ENCODE measurements at regions not wholly inside any gene's neighbourhood (a gene's known extent, or its start where the extent isn't known, plus 50 kb on each side); places are given as distances from the start of the nearest gene placed in this dataset.

- Mint-ChIP-seq H3K4me3 (ENCODE audit: unreplicated experiment) (no peak overlapping the region), H3K9me3 (ENCODE audit: low read depth) (no peaks in the 10 kb centered on the region), H3K36me3 (ENCODE audit: low read depth) (no peaks in the 10 kb centered on the region), H3K4me1 (ENCODE audit: low read depth) (peaks cover 13% of the 10 kb centered on the region), H3K27me3 (ENCODE audit: low read depth) (peaks cover 4% of the 10 kb centered on the region), H3K27ac (ENCODE audit: unreplicated experiment) (no peak overlapping the region)
- no peak for DNase-seq (ENCODE audit: low spot score)
- TF ChIP-seq CTCF (IDR thresholded peaks at IDR 0.05), result no peak
These were observed 400.3 kb upstream of the PKDCC start for GRCh38 chr2:41647468-41648050.

DNA sequence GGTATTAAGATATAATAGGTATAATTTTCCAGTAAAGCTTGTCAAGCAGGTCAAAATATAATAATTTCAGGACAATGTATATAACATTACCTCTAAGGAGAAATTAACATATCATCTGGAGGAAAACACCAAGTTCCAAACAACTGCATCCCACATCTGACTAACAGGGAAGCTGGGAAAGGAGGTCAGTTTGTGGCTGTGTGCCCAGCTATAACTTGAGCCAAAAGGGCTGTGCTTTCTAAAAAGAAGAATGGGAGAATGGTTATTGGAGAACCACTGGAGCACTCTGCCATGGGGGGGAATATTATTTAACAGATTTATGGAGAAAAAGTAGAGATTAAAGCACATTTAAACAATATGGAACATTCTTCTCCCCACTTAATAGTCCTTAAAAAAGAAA is 390.6 kb upstream of the PKDCC start:
- Mint-ChIP-seq H3K36me3 (ENCODE audit: low read depth) (no peaks in the 10 kb centered on the region), H3K27ac (ENCODE audit: unreplicated experiment) (no peak overlapping the region), H3K4me1 (ENCODE audit: low read depth) (no peaks in the 10 kb centered on the region), H3K27me3 (ENCODE audit: low read depth) (peaks cover 6% of the 10 kb centered on the region), H3K9me3 (ENCODE audit: low read depth) (no peaks in the 10 kb centered on the region), H3K4me3 (ENCODE audit: unreplicated experiment) (no peak overlapping the region)
- no peak for TF ChIP-seq CTCF (IDR thresholded peaks at IDR 0.05)
- no peak for DNase-seq (ENCODE audit: low spot score)

DNA sequence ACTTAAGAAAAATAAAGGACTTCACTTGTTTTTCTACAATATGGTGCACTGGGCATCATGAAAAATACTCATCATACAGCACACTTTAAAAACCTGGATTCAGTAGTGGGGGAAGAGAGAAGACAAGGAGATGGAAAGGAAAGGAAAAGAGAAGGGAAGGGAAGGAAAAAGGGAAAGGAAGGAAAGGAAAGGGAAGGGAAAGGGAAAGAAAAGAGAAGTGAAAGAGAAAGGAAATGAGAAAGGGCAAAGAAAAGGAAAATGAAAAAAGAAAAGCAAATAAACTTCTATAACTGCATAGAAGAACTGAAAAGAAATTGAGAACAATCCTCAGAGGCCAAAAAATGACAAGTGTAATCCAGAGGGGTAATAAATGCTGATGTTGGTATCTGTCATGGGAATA is 388.1 kb upstream of the PKDCC start:
- no peaks in the 10 kb centered on the region for H3K9me3 Mint-ChIP-seq (ENCODE audit: low read depth)
- peaks cover 13% of the 10 kb centered on the region for H3K27me3 Mint-ChIP-seq (ENCODE audit: low read depth)
- H3K4me1 Mint-ChIP-seq (ENCODE audit: low read depth), result no peaks in the 10 kb centered on the region
- no peak for DNase-seq (ENCODE audit: low spot score)
- no peak overlapping the region for H3K27ac Mint-ChIP-seq (ENCODE audit: unreplicated experiment)
- H3K4me3 Mint-ChIP-seq (ENCODE audit: unreplicated experiment), result no peak overlapping the region
- TF ChIP-seq CTCF (IDR thresholded peaks at IDR 0.05), result no peak
- H3K36me3 Mint-ChIP-seq (ENCODE audit: low read depth), result no peaks in the 10 kb centered on the region

DNA sequence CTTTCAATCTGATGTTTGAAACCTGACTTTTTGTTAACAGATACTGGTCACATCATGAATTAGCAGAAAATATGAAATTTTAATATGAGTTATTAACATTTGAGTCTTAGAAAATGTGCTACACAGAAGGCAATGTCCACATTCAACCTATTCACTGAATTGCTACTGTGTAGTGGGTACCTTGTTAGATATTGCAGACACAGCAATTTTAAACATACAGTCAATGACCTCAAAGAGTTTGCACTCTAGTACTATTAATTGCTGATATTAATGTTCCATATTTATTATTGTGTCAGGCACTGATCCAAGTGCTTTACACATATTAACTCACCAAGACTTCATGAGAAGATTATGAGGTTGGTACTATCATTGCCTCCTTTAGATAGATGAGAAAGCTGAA is 385.4 kb upstream of the PKDCC start:
- no peak overlapping the region for H3K4me3 Mint-ChIP-seq (ENCODE audit: unreplicated experiment)
- H3K36me3 Mint-ChIP-seq (ENCODE audit: low read depth), result no peaks in the 10 kb centered on the region
- DNase-seq (ENCODE audit: low spot score), result no peak
- peaks cover 24% of the 10 kb centered on the region for H3K27me3 Mint-ChIP-seq (ENCODE audit: low read depth)
- TF ChIP-seq CTCF (IDR thresholded peaks at IDR 0.05), result no peak
- no peaks in the 10 kb centered on the region for H3K4me1 Mint-ChIP-seq (ENCODE audit: low read depth)
- no peaks in the 10 kb centered on the region for H3K9me3 Mint-ChIP-seq (ENCODE audit: low read depth)
- no peak overlapping the region for H3K27ac Mint-ChIP-seq (ENCODE audit: unreplicated experiment)

- Mint-ChIP-seq H3K36me3 (ENCODE audit: low read depth) (no peaks in the 10 kb centered on the region), H3K9me3 (ENCODE audit: low read depth) (no peaks in the 10 kb centered on the region), H3K4me3 (ENCODE audit: unreplicated experiment) (no peak overlapping the region), H3K4me1 (ENCODE audit: low read depth) (no peaks in the 10 kb centered on the region), H3K27me3 (ENCODE audit: low read depth) (peaks cover 27% of the 10 kb centered on the region), H3K27ac (ENCODE audit: unreplicated experiment) (no peak overlapping the region)
- no peak for DNase-seq (ENCODE audit: low spot score)
- no peak for TF ChIP-seq CTCF (IDR thresholded peaks at IDR 0.05)
These were observed 384.8 kb upstream of the PKDCC start for GRCh38 chr2:41663056-41663455.

Data from chondrocyte (in vitro differentiated cells).